ENCODE measurements at regions not wholly inside any gene's neighbourhood (a gene's known extent, or its start where the extent isn't known, plus 50 kb on each side); places are given as distances from the start of the nearest gene placed in this dataset.

- TF ChIP-seq CTCF (IDR thresholded peaks at IDR 0.05) (no peak), EZH2 (IDR thresholded peaks at IDR 0.05; ENCODE audit: borderline replicate concordance, insufficient read depth, low read depth, low read length, poor library complexity, severe bottlenecking) (no peak)
Measured at GRCh38 chr7:17071866-17072265, 190.1 kb upstream of the AGR3 start.

Data from B cell (primary cell).